ENCODE measurements at regions not wholly inside any gene's neighbourhood (a gene's known extent, or its start where the extent isn't known, plus 50 kb on each side); places are given as distances from the start of the nearest gene placed in this dataset.

DNA sequence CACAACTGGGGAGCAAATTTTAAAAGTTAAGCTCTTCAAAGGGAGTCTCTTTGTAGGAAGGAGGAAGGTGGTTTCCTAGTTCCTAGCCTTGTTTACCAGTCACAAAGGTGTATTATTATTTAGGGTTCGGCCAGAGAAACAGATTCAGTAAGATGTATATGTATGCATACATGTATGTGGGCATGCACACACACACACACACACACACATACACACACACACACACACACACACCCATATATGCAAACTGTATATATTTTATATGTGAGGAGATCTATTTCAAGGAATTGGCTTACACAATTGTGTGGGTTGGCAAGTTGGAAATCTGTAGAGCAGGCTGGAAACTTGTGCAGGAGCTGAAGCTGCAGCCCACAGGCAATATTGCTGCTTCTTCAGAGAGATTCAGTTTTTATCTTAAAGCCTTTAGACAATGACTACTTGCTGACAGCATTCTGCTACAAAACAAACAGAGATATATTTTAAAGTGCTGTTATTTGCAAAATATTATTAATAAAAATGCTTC is 75.3 kb upstream of the DNAH5 start:
- no peak for DNase-seq (ENCODE audit: low read depth in 1 of 2, low spot score in 1 of 2)

DNA sequence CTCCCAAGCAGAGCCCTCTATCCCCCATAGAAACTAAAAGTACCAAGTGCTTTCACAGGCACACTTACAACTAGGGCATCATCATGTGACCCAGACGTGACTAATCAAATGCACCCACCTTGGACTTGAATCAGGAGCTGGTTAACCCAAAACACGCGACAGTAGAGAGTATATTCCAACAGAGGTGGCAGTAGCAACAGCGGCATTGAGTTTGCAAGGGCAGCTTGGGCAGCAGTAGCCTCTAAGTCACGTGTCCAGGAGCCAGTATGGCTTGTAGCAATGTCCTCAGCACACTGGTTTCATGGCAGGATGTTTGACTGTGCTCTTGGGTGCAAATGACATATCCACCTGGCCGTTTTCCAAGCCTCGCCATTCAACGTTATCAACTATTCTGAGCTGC is 73.4 kb upstream of the DNAH5 start:
- no peak for DNase-seq (ENCODE audit: low read depth in 1 of 2, low spot score in 1 of 2)

DNA sequence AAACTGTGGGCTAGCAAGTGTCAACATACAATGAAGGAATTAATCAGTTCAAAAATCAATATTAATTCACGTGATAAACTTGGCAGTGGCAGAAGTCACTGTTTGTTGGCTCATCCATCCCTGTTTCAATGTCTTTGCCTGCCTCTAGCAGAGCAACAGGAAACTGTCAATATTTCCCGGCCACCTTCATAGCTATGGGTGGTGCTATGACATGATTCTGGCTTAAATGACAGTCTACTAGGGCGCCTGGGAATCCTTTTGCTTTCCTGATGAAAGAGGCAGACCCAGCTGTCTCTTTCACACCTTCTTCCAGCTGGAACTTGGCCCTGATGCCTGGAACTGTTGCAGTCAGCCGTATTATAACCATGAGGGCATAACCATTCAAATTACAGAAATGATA is 72.1 kb upstream of the DNAH5 start:
- no peak for DNase-seq (ENCODE audit: low read depth in 1 of 2, low spot score in 1 of 2)

DNA sequence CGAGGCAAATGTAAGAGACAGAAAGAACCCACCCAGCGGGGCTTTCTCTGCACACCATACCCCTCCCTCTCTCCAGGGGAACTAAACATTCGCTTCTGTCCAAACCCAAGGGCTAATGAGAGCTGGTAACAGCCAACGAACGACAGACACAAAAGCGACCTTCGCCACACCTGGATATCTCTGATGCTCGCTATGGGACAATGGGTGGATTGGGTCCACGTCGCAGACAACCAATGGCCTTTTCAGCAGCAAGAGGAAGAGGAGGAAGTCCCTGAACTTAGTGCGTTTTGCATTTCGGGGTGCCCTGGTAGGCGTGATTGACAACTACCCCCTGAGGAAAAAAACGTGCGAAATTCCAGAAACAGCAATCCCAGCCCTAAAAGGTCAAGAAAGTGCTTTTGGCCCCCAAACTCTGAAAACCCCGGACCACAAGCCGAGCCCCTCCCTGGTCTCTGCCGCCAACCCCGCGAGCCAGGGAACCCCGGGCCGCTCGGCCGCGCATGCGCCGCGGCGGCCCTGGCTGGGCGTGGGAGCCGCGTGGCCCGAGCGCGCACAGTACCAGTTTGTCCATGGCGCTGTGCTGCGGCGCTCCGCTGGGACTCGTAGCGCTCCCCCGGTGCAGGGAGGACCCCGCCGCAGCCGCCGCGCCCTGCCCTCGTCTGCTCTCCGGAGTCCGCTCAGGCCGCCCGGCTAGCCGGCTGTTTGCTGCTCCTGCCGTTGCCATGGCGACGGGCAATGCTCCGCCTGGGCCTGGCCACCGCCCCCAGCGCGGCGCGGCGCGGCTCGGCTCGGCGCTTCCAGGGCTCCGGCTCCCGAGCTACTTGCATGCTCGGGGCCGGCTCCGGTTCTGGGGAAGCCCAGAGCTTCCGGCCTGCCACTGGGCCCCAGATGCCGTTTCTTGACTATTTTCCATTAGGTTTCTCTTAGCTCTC is 66.9 kb upstream of the DNAH5 start:
- peak in 1 of 2 donors; percentile 6 for DNase-seq (ENCODE audit: low read depth in 1 of 2, low spot score in 1 of 2)

DNA sequence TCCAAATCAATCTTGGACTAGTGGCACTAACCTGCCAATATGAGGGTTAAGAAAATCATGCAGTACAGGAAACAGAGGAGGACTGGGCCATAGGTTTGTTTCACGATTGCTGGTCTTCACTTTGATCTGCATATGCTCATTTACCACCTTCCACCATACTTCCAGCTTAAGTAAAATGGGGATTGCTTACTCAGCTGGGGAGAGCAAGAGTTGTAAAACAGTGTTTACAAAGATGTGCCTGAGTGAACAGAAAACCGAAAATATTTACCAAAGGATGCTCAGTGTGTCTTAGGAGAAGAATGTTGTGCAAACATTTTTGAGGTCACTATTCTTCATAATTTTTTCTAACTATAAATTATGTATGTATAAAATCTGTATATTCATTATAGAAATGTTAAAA is 65.1 kb upstream of the DNAH5 start:
- no peak for DNase-seq (ENCODE audit: low read depth in 1 of 2, low spot score in 1 of 2)

DNA sequence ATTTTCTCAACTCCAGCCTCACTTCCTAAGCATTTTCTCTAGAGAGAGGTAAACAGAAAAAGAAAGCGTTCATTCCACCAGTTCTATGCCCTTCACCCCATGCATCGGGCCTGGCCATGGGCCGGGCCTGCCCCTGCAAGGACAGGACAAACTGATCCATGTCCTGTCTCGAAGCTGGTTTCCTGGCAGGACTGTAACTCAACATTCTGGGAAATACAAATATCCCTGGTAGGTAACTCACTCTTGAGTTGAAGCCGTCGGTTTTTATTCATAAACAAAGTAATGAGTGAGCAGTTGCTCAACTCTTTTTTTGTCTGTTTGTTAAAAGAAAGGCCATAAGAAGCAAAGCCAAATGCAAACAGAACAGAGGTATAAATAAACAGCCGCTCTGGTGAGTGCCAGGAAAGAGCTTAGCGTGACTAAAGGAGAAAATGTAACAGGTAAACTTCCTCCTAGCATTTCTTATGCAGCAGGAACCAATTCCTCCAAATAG is 64.4 kb upstream of the DNAH5 start:
- DNase-seq (ENCODE audit: low read depth in 1 of 2, low spot score in 1 of 2) = no peak

DNA sequence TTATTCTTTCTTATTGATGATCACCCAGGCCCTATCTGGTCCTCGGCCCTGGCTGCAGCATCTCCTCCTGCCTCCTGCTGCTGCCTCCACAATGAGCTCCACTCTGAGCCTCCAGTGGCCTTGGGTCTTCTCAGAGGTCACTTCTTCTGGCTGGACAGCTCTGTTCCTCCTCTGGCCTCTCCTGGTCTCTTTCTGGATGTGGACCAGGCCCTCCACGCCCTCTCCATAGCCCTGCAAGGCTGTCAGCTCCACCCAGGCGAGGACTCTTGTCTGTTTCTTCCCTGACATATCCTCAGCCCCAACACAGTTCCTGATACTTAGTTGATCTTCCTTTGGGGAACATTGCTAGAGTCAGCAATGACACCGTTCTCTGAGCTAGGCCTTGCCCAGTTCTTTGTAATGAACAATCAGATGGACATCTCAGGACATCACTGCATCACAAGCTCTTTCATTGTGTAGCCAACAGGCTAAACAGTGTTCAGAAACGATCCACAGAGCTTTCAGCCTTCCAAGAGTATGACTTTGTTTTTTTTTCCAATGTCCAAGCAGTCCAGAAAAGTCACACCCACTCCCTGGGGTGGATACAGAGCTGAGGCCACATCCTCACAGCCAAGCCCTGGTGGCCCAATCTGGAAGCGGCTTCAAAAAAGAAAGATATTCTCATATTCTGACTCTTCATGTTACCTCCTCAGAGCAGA is 62.5 kb upstream of the DNAH5 start:
- no peak for DNase-seq (ENCODE audit: low read depth in 1 of 2, low spot score in 1 of 2)

DNA sequence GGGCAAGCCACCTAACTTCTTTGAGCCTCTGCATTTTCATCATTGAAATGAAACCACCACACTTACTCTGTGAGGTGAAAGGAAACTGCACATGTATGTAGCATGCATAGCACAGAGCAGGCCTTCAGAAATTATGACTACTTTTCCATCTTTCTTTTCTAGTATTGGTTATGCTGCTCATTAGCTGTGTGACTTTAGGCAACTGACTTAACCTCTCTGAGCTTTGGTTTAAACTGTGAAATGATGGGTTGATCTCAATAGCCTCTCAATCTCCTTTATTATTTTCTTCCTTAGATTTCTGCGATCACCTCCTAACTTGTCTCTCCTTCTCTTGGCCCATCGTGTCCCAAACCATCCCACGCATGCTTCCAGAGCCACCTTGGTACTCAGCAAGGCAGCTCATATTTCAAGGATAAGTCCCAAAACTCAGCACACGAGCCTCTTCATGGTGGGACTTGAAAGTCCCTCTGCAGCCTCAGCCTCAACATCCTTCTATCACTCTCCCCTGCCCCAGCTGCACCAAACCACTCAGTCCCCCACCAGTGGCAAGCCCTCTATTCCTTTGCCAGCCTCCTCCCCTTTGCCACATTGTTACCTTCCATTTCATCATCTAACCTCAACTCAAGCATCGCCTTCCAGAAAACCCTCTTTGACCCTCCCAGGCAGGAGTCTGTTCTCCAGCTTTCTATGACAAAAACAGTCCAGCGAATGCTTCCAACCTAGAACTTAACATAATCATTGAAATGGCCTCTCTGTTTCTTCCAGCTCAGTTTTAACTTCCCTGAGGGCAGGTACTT is 60.3 kb upstream of the DNAH5 start:
- DNase-seq (ENCODE audit: low read depth in 1 of 2, low spot score in 1 of 2) = no peak

DNA sequence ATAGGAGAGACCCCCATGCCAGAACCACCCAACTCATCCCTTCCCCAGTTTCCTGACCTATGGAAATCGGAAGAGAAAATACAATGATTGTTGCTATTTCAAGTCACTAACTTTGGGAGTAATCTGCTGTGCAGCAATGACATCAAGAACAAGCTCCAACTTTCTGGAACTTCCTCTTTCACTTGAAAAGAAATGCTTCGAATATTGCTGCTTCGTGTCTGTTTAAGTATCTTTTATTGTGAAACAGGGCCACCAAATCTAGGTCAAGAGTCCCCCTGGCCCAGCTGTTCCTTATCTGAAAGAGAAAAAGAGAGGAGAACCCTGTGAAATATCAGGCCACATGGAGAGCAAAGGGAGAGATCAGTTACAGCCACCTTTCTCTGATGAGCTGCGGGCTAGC is 59.4 kb upstream of the DNAH5 start:
- DNase-seq (ENCODE audit: low read depth in 1 of 2, low spot score in 1 of 2) = no peak

DNA sequence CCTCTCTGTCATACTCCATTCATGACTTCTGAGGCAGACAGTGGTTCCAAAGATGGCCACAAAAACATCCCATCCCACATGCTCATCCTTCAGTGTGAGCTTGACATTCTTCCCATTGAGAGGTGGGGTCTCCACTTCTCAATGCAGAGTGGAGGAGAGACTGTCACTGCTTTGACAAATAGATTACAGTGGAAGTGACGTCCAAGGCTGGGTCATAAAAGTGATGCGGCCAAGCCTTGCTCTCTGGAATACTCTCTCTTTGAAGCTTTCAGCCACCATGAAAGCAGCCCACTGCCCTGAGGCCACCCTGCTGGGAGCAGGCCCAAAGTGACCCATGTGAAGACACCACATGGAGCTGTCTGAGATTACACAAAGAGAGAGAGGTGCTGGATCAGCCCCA is 59.0 kb upstream of the DNAH5 start:
- no peak for DNase-seq (ENCODE audit: low read depth in 1 of 2, low spot score in 1 of 2)

DNA sequence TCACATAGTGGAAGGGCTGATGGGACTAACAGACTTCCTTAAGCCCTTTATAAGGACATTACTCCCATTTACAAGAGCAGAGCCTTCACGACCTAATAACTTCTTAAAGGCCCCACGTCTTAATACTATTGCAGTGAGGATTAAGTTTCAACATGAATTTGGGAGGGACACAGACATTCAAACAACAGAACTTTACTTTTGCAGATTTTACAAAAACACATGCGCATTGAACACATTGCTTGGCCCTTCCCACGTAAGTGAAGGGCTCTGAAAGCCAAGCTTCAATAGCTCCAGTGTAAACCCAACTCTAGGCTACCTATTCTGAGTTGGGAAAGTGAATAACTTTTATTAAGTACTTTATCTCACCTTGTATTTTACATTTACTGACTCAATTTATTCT is 53.8 kb upstream of the DNAH5 start:
- DNase-seq (ENCODE audit: low read depth in 1 of 2, low spot score in 1 of 2) = no peak

DNA sequence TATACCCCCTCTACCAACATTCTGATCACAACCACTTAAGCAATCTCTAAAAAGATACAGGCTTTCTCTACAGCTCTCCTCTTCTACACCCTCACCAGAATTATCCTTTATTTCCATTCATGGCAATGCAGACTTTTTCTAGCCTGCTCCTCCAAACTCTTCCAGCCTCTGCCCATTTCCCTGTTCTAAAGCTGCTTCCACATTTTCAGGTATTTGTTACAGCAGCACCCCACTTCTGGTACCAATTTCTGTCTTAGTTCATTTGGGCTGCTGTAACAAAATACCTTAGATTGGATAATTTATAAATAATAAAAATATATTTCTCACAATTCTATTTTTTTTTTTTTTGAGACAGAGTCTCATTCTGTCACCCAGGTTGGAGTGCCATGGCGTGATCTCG is 53.0 kb upstream of the DNAH5 start:
- DNase-seq (ENCODE audit: low read depth in 1 of 2, low spot score in 1 of 2) = no peak

DNA sequence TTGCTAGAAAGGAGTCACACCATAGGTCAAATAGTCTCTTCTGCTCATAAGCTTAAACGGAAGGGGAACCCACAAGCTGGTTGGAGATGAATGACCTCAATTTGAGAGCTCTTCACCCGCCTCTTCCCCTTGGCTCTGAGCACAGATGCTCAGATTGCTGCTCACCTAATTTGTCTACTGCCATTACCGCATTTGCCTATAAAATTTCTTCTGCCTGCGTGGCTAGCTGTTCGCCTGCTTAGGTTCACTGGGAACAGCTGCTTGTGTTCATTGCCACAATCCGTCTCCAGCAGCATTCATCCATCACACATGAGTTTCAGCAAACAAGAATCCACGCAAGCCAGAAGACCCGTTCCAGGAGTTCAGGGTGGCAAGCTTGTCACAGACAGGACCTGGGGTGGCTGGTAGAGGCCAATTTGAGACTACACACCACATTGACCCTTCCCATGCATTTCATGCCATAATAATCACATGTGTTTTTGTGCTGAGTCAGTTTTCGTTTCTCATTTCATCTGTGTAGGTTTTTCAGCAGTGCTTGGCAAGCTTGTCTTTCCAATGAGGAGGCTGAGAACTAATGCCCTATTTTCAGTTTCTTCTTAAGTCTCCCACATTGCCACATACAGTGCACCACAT is 50.2 kb upstream of the DNAH5 start:
- DNase-seq (ENCODE audit: low read depth in 1 of 2, low spot score in 1 of 2) = no peak

Measured in stimulated activated CD4-positive, alpha-beta T cell treated with anti-CD3 and anti-CD28 coated beads, Interleukin-15, amount 100 ng/mL, for 1 hour (primary cell).